SU-DHL-6 (cell line): ENCODE measurements at regions not wholly inside any gene's neighbourhood (a gene's known extent, or its start where the extent isn't known, plus 50 kb on each side); places are given as distances from the start of the nearest gene placed in this dataset.

Experiments used
- H2AFZ ChIP-seq: fragments of 200-600 bp; sonication (generic); 2 replicates; pipeline ENCODE4 v1.6.1; 2014; ENCODE audit warnings: low read depth, mild to moderate bottlenecking, moderate library complexity, mixed read lengths, antibody characterized with exemption, low read length; ENCODE audit not compliant: severe bottlenecking
- H3F3A ChIP-seq: fragments of 200-600 bp; shearing (Covaris generic); 2 replicates; pipeline ENCODE4 v1.6.0; 2016; ENCODE audit warnings: antibody characterized with exemption, mild to moderate bottlenecking; ENCODE audit not compliant: insufficient read depth
- H3K27ac ChIP-seq: fragments of 200-600 bp; sonication (generic); 2 replicates; pipeline ENCODE4 v1.5.1; 2016; ENCODE audit warnings: low read depth, mild to moderate bottlenecking, low read length, moderate library complexity, mixed read lengths
- H3K27me3 ChIP-seq: fragments of 200-600 bp; sonication (generic), shearing (Covaris generic); 2 replicates; pipeline ENCODE4 v1.6.0; 2014; ENCODE audit warnings: mild to moderate bottlenecking, low read length
- H3K36me3 ChIP-seq: fragments of 200-600 bp; sonication (generic); 2 replicates; pipeline ENCODE4 v1.6.1; 2014; ENCODE audit warnings: mild to moderate bottlenecking, low read length, mixed read lengths
- H3K4me2 ChIP-seq: fragments of 300-600, 200-600 bp; shearing (Covaris generic), sonication (generic); 2 replicates; pipeline ENCODE4 v1.6.0; 2014; ENCODE audit warnings: low read length, low read depth, mild to moderate bottlenecking; ENCODE audit not compliant: poor library complexity, severe bottlenecking
- H3K4me3 ChIP-seq: fragments of 200-600 bp; sonication (generic); 2 replicates; pipeline ENCODE4 v1.5.1; 2014; ENCODE audit warnings: antibody characterized with exemption, low read length, mild to moderate bottlenecking, mixed read lengths; ENCODE audit not compliant: insufficient read depth, poor library complexity, severe bottlenecking
- H3K79me2 ChIP-seq: fragments of 200-600 bp; sonication (generic); 2 replicates; pipeline ENCODE4 v1.6.1; 2014; ENCODE audit warnings: mild to moderate bottlenecking, low read length, moderate library complexity; ENCODE audit not compliant: insufficient read depth
- H3K9ac ChIP-seq: fragments of 200-600 bp; sonication (generic); 2 replicates; pipeline ENCODE4 v1.7.0; 2014; ENCODE audit warnings: mild to moderate bottlenecking, low read length
- H3K9me2 ChIP-seq: fragments of 200-600 bp; sonication (generic); replicated peaks from 2 replicates; pipeline ENCODE4 v1.6.1; 2014; ENCODE audit warnings: low read length; ENCODE audit not compliant: insufficient read depth
- H3K9me3 ChIP-seq: fragments of 200-600 bp; sonication (generic); 2 replicates; pipeline ENCODE4 v1.6.1; 2014; ENCODE audit warnings: low read length, mixed read lengths; ENCODE audit not compliant: insufficient read depth
- H4K20me1 ChIP-seq: fragments of 200-600 bp; sonication (generic); 2 replicates; pipeline ENCODE4 v1.6.1; 2014; ENCODE audit warnings: low read depth, mild to moderate bottlenecking, antibody characterized with exemption, low read length, moderate library complexity, mixed read lengths
- EZH2phosphoT487 ChIP-seq: fragments of 200-600 bp; sonication (generic), shearing (Covaris generic); conservative IDR thresholded peaks from 2 replicates; pipeline ENCODE4 v1.6.1; 2018; ENCODE audit warnings: mild to moderate bottlenecking, antibody characterized with exemption, low read length, moderate library complexity, mixed read lengths
- TF ChIP-seq, protein P1 (sequence below): fragments of 200-600 bp; sonication (generic); IDR thresholded peaks from one replicate; pipeline ENCODE4 v1.5.1; 2017; ENCODE audit warnings: antibody characterized with exemption, mild to moderate bottlenecking, low read length, moderate library complexity; ENCODE audit not compliant: insufficient read depth, poor library complexity, severe bottlenecking

DNA sequence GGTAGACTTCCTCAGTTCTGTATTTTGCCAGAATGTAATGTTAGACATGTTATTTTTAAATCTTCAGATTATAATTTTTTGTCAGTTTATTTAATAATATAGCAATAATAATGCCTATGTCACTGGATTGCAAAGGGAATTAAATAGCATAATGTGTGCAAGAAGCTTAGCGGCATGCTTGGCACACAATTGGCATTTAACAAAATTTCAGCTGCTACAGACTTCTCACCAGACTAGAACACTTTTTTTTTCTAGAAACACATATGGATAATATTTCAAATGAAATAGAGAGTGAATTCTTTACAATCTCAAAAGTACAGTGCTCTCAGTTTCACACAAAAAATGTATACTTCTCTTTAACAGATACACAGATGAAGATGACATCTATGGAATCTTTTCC lies 757.4 kb downstream of the CDH11 start:
- no peak overlapping the region for H2AFZ ChIP-seq
- TF ChIP-seq EZH2phosphoT487 = no peak
- TF ChIP-seq, protein P1, sequence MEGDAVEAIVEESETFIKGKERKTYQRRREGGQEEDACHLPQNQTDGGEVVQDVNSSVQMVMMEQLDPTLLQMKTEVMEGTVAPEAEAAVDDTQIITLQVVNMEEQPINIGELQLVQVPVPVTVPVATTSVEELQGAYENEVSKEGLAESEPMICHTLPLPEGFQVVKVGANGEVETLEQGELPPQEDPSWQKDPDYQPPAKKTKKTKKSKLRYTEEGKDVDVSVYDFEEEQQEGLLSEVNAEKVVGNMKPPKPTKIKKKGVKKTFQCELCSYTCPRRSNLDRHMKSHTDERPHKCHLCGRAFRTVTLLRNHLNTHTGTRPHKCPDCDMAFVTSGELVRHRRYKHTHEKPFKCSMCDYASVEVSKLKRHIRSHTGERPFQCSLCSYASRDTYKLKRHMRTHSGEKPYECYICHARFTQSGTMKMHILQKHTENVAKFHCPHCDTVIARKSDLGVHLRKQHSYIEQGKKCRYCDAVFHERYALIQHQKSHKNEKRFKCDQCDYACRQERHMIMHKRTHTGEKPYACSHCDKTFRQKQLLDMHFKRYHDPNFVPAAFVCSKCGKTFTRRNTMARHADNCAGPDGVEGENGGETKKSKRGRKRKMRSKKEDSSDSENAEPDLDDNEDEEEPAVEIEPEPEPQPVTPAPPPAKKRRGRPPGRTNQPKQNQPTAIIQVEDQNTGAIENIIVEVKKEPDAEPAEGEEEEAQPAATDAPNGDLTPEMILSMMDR = no peak
- no peaks in the 10 kb centered on the region for H3K9me2 ChIP-seq
- no peaks in the 10 kb centered on the region for H3F3A ChIP-seq
- H3K9me3 ChIP-seq = no peaks in the 10 kb centered on the region
- no peak overlapping the region for H3K4me2 ChIP-seq
- H3K36me3 ChIP-seq = no peaks in the 10 kb centered on the region
- H3K79me2 ChIP-seq = no peaks in the 10 kb centered on the region
- no peak overlapping the region for H3K4me3 ChIP-seq
- no peak overlapping the region for H3K9ac ChIP-seq
- H4K20me1 ChIP-seq = no peaks in the 10 kb centered on the region
- no peaks in the 10 kb centered on the region for H3K27me3 ChIP-seq
- H3K27ac ChIP-seq = no peak overlapping the region

DNA sequence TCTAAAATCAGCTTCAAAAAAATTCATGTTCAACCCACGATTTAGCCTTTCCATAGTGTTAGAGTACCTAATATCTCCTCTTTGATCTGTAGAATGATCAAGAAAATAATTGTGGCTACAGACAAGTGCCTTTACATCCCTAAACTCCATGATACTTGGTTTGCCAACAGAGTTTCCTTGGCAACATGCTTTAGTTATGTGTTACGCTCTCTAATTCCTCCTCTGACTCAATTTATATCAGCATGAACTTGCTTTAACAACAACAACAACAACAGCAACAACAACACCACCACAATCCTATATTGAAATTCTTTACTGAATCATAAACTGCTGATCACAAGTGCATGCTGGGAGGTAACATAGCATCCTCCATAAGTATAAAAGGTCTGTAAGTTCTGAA lies 757.8 kb downstream of the CDH11 start:
- no peaks in the 10 kb centered on the region for H3K79me2 ChIP-seq

DNA sequence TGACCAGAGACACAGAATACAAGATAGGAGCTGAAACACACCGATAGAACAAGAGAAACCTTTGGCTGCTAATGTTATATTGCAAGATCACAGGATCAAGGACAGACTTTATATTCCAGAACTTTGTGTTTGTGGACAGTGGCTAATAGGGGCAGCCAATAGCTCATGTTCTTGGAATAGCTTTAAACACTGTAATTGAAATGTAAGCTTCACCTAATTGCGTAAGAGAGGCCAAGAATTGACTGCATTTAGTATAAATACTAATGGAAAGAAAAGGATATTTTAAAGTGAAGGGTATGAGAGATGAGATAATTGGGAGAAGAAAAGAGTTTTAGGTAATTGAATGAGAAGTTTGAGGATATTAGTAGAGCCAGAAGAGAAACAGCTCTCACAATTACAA lies 758.8 kb downstream of the CDH11 start:
- Histone ChIP-seq H4K20me1 (no peaks in the 10 kb centered on the region), H2AFZ (no peak overlapping the region), H3K9me3 (no peaks in the 10 kb centered on the region), H3K36me3 (no peaks in the 10 kb centered on the region), H3K27me3 (no peaks in the 10 kb centered on the region), H3K9ac (no peak overlapping the region), H3K4me2 (no peak overlapping the region), H3K9me2 (no peaks in the 10 kb centered on the region), H3K4me3 (no peak overlapping the region), H3K27ac (no peak overlapping the region), H3F3A (no peaks in the 10 kb centered on the region), H3K79me2 (no peaks in the 10 kb centered on the region)
- TF ChIP-seq EZH2phosphoT487 = no peak
- TF ChIP-seq, protein P1 = no peak

More for the DNA sequence above, 757.8 kb downstream of the CDH11 start:
- Histone ChIP-seq H3K27me3 (no peaks in the 10 kb centered on the region), H3K4me3 (no peak overlapping the region), H3K9me3 (no peaks in the 10 kb centered on the region), H3K9ac (no peak overlapping the region), H3K27ac (no peak overlapping the region), H3K9me2 (no peaks in the 10 kb centered on the region), H3K4me2 (no peak overlapping the region), H4K20me1 (no peaks in the 10 kb centered on the region), H3K36me3 (no peaks in the 10 kb centered on the region), H2AFZ (no peak overlapping the region), H3F3A (no peaks in the 10 kb centered on the region)
- TF ChIP-seq, protein P1 = no peak
- TF ChIP-seq EZH2phosphoT487 = no peak

DNA sequence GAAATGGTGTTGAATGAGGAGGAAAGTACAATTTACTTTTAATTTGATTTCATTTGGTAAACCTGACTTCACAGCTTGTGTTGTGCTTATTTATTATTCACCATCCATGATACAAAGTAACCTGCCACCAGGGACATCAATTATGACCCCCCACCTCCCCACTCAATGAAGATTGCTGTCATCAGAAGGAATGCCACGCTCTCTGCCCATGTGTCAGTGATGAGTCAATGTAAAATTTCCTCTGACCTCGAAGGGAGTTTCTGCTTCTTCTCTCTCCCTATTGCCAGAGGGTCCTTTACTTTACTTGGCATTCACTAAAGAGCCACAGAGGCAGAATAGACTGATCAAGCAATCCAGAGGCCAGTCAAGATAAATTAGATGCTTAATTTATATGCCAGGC lies 759.7 kb downstream of the CDH11 start:
- no peaks in the 10 kb centered on the region for H3K9me3 ChIP-seq
- no peak overlapping the region for H3K4me3 ChIP-seq
- H3F3A ChIP-seq = no peaks in the 10 kb centered on the region
- no peaks in the 10 kb centered on the region for H3K27me3 ChIP-seq
- no peak overlapping the region for H3K27ac ChIP-seq
- no peak overlapping the region for H2AFZ ChIP-seq
- no peak overlapping the region for H3K4me2 ChIP-seq
- H3K36me3 ChIP-seq = no peaks in the 10 kb centered on the region
- no peaks in the 10 kb centered on the region for H4K20me1 ChIP-seq
- no peak overlapping the region for H3K9ac ChIP-seq
- no peak for TF ChIP-seq EZH2phosphoT487
- TF ChIP-seq, protein P1 = no peak
- H3K79me2 ChIP-seq = no peaks in the 10 kb centered on the region
- H3K9me2 ChIP-seq = no peaks in the 10 kb centered on the region
